Embryonic facial prominence (tissue), 1 donor: ENCODE measurements at regions not wholly inside any gene's neighbourhood (a gene's known extent, or its start where the extent isn't known, plus 50 kb on each side); places are given as distances from the start of the nearest gene placed in this dataset.

Source experiments
- DNase-seq: peaks from one replicate; pipeline ENCODE4 v3.0.0-alpha.2; 2016; ENCODE audit errors: extremely low spot score

DNA sequence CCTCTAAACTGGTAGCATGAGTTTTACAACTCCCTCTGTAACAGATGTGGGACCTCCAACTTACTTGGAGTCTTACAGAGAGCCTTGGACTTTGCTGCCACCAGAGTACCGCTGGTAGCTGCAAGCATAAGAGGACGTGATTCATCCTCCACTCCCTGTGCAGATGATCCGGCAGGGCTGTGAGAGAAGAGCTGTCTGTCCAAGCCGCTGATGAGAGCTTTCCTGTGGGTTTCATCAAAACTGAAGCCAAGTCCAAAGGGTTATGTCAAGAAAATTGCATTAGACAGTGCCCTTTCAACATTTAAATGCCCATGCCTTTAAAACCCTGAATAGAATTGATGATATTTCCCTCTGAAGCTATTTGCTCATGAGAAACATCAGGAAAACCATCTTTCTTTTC, 85.8 kb downstream of the LLPH start:
- DNase-seq = no peak

DNA sequence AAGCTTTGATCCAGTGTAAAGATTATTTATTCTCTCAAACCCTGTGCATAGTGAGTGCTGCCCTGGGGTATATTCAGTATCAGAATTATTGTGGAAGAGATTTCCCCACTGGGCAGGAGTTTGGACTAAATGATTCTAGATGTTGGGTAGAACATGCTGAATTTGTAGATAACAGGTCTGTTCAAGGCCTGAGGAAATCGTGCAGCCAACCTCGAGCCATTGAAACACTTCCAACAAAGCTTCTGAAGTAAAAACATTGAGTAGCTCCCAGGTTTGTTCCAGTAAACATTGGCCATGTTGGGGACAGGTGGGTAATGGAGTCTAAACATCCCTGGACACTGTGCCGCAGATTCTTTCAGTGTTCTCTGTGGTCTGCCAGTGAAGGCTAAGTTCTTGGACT, 87.5 kb downstream of the LLPH start:
- DNase-seq = no peak

GRCh38 chr12:66041651-66042363, 88.7 kb downstream of the LLPH start:
- DNase-seq = no peak

GRCh38 chr12:66036317-66036716, 94.2 kb downstream of the LLPH start:
- no peak for DNase-seq

GRCh38 chr12:66035288-66035966, 95.1 kb downstream of the LLPH start:
- peak; percentile 23 for DNase-seq

DNA sequence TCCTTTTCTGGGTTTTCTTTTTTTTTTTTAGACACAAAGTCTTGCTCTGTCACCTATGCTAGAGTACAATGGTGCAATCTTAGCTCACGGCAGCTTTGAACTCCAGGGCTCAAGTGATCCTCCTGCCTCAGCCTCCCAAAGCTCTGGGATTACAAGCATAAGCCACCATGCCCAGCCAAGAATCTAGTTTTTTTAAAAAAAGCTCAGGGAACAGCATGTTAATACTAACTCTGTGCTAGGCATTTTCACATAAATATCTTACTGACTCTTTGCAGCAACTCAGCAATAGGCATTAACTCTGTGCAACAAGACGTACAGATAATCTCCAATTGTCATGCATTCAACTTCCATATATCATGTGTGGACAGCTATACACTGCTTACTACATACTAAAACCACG, 97.4 kb downstream of the LLPH start:
- DNase-seq = no peak

DNA sequence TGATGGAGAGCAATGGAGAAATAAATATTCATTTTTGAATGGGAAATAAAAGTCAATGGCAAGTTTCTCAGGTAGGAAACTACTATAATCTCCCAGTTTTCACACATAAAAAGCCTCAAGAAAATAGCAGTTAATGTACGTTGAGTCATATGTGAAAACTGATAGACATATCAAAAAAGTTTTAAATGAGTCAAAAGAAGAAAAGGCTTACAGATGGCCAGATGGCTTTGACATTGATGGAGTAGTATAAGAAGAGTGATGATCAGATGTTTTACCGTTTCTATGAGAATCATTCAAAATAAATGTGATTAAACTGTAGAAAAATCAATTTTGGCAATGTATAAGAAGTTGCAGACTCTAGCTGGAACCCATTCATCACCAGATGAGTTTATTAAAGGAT, 97.8 kb downstream of the LLPH start:
- no peak for DNase-seq

DNA sequence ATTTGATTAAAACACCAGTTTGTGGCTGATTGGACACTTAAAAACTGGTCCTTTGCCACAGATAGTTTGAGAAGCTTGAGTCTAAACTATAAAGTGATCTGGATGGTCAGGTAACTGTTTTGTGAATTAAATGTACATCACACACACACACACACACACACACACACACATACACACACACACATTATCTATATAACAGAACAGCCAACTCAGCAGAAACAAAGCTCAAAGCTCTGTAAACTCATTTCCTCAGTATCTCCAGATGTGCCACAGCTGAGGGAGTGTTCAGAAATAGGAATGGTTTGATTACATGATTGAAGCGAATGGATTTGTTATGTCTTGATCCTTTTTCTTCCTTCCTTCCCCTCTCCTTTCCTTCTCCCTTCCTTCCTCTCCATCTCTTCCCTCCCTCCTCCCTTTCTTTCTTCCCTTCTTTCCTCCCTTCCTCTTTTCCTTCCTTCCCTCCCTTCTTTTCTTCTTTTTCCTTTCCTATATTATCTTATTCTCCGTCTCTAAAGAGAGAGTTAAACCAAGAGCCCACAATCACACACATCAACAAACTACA, 100.3 kb downstream of the LLPH start:
- no peak for DNase-seq

DNA sequence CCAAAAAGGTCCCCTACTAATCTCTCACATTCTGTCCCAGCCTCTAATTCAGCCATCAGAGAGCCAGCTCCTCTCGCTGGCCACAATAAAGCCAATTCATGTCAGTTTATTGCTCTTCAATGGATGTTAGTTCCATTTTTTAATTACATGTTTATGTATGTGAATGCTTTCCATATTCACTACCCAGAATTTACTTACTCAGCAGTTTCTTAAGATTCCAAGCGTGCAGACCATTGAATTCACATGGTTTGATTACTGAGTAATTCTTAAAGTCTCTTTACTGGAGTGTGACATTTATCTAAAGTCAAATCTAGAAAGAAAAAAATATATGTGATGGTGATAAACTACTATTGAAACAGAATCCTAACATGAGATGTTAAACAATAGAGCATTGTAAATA, 102.2 kb downstream of the LLPH start:
- no peak for DNase-seq

DNA sequence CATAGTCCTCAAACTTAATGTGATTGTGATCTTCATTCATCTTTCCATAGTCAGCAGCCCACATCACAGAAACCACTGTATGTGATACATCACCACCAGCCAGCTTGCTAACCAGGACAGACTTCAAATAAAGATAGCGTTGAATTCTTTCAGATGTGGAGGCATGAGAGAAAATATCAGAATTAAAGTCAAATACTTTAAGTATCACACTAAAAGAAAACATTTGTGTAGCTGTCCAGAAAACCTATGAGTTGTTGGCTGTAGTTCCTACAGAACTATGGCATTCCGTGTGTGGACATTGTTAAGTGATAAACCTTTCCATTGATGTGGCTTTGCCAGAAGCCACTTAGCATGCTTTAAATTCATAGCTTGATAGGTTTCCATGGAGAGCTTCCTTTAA, 105.1 kb downstream of the LLPH start:
- no peak for DNase-seq

DNA sequence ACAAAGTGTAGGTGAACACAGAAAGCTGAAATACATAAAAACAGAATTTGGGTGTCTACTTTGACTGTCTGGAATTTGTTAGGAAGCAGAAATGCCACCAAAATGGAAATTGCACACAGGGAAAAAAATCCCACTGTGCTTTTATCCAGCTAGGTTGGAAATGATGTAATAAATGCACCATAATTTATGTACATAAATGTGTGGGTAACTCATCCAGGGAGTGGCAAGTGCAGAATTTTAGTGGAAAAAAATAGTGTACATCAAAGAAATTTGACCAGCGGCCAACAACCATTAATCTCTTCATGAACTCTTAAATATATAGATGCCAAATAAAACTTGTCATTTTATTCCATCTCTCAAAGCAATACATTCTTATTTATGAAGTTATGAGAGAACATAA, 105.6 kb downstream of the LLPH start:
- no peak for DNase-seq

- no peak for DNase-seq
These were observed 110.1 kb downstream of the LLPH start for GRCh38 chr12:66020481-66020880.

GRCh38 chr12:66017736-66018135, 112.8 kb downstream of the LLPH start:
- no peak for DNase-seq
